BLaER1 (cell line): ENCODE measurements at regions not wholly inside any gene's neighbourhood (a gene's known extent, or its start where the extent isn't known, plus 50 kb on each side); places are given as distances from the start of the nearest gene placed in this dataset.

Experiments
- H3K27ac ChIP-seq: shearing (Covaris generic); formaldehyde crosslinking; 2 replicates; pipeline ENCODE4 v1.8.1; 2022
- H3K27me3 ChIP-seq: shearing (Covaris generic); formaldehyde crosslinking; 2 replicates; pipeline ENCODE4 v1.8.1; 2022
- H3K36me3 ChIP-seq: shearing (Covaris generic); formaldehyde crosslinking; 2 replicates; pipeline ENCODE4 v1.8.1; 2022
- H3K4me1 ChIP-seq: shearing (Covaris generic); formaldehyde crosslinking; 2 replicates; pipeline ENCODE4 v1.8.1; 2022
- H3K4me2 ChIP-seq: shearing (Covaris generic); formaldehyde crosslinking; 2 replicates; pipeline ENCODE4 v1.8.1; 2022
- H3K4me3 ChIP-seq: shearing (Covaris generic); formaldehyde crosslinking; 2 replicates; pipeline ENCODE4 v1.8.1; 2022
- H3K9ac ChIP-seq: shearing (Covaris generic); formaldehyde crosslinking; 2 replicates; pipeline ENCODE4 v1.8.1; 2022
- H3K9me3 ChIP-seq: shearing (Covaris generic); formaldehyde crosslinking; 2 replicates; pipeline ENCODE4 v1.8.1; 2022
- H4K20me1 ChIP-seq: shearing (Covaris generic); formaldehyde crosslinking; 2 replicates; pipeline ENCODE4 v1.8.1; 2022
- Cebpa-rat ChIP-seq: shearing (Covaris generic); IDR thresholded peaks from 2 replicates; pipeline ENCODE4 v1.8.1; 2022

GRCh38 chr5:12017007-12017406 lies 112.8 kb upstream of the CTNND2 start:
- Histone ChIP-seq H3K9ac (no peak overlapping the region), H3K36me3 (no peaks in the 10 kb centered on the region), H3K9me3 (no peaks in the 10 kb centered on the region), H3K4me3 (no peak overlapping the region), H3K27ac (no peak overlapping the region), H3K27me3 (no peaks in the 10 kb centered on the region), H4K20me1 (no peaks in the 10 kb centered on the region), H3K4me2 (no peak overlapping the region), H3K4me1 (no peaks in the 10 kb centered on the region)
- no peak for TF ChIP-seq Cebpa-rat

GRCh38 chr5:12016159-12016746 lies 112.0 kb upstream of the CTNND2 start:
- Histone ChIP-seq H3K27me3 (no peaks in the 10 kb centered on the region), H3K4me1 (no peaks in the 10 kb centered on the region), H3K36me3 (no peaks in the 10 kb centered on the region), H3K27ac (no peak overlapping the region), H3K4me3 (no peak overlapping the region), H3K9me3 (no peaks in the 10 kb centered on the region), H4K20me1 (no peaks in the 10 kb centered on the region), H3K4me2 (no peak overlapping the region), H3K9ac (no peak overlapping the region)
- no peak for TF ChIP-seq Cebpa-rat

- no peak for TF ChIP-seq Cebpa-rat
- Histone ChIP-seq H3K9ac (no peak overlapping the region), H3K9me3 (peaks cover 6% of the 10 kb centered on the region; the same call in 1 of the 2 replicates), H3K36me3 (no peaks in the 10 kb centered on the region), H4K20me1 (no peaks in the 10 kb centered on the region), H3K4me3 (no peak overlapping the region), H3K4me2 (no peak overlapping the region), H3K27ac (no peak overlapping the region), H3K4me1 (no peaks in the 10 kb centered on the region), H3K27me3 (no peaks in the 10 kb centered on the region)
Observed at GRCh38 chr5:12013351-12013750, 109.1 kb upstream of the CTNND2 start.

- Histone ChIP-seq H3K9ac (no peak overlapping the region), H3K4me2 (no peak overlapping the region), H3K4me3 (no peak overlapping the region), H4K20me1 (no peaks in the 10 kb centered on the region), H3K36me3 (no peaks in the 10 kb centered on the region), H3K27ac (no peak overlapping the region), H3K9me3 (no peaks in the 10 kb centered on the region; the same call in 1 of the 2 replicates), H3K4me1 (no peaks in the 10 kb centered on the region), H3K27me3 (no peaks in the 10 kb centered on the region)
- no peak for TF ChIP-seq Cebpa-rat
Observed at GRCh38 chr5:12003680-12004079, 99.4 kb upstream of the CTNND2 start.

GRCh38 chr5:11998397-11998796 lies 94.2 kb upstream of the CTNND2 start:
- Histone ChIP-seq H3K36me3 (no peaks in the 10 kb centered on the region), H3K27me3 (no peaks in the 10 kb centered on the region), H3K4me3 (no peak overlapping the region), H3K4me1 (no peaks in the 10 kb centered on the region), H3K9ac (no peak overlapping the region), H3K4me2 (no peak overlapping the region), H4K20me1 (no peaks in the 10 kb centered on the region), H3K27ac (no peak overlapping the region), H3K9me3 (no peaks in the 10 kb centered on the region)
- no peak for TF ChIP-seq Cebpa-rat

- Histone ChIP-seq H3K36me3 (no peaks in the 10 kb centered on the region), H4K20me1 (no peaks in the 10 kb centered on the region), H3K9ac (no peak overlapping the region), H3K4me2 (no peak overlapping the region), H3K27ac (no peak overlapping the region), H3K4me3 (no peak overlapping the region), H3K9me3 (no peaks in the 10 kb centered on the region), H3K27me3 (no peaks in the 10 kb centered on the region), H3K4me1 (no peaks in the 10 kb centered on the region)
- TF ChIP-seq Cebpa-rat = no peak
Observed at GRCh38 chr5:11997942-11998341, 93.7 kb upstream of the CTNND2 start.

- Histone ChIP-seq H3K36me3 (no peaks in the 10 kb centered on the region), H3K27me3 (no peaks in the 10 kb centered on the region), H3K4me2 (no peak overlapping the region), H3K4me1 (no peaks in the 10 kb centered on the region), H3K9ac (no peak overlapping the region), H4K20me1 (no peaks in the 10 kb centered on the region), H3K27ac (no peak overlapping the region), H3K4me3 (no peak overlapping the region), H3K9me3 (no peaks in the 10 kb centered on the region)
- no peak for TF ChIP-seq Cebpa-rat
Observed at GRCh38 chr5:11992518-11992917, 88.3 kb upstream of the CTNND2 start.

- H3K4me2 ChIP-seq = no peak overlapping the region
- H4K20me1 ChIP-seq = no peaks in the 10 kb centered on the region
- H3K27ac ChIP-seq = no peak overlapping the region
- no peak overlapping the region for H3K9ac ChIP-seq
- no peaks in the 10 kb centered on the region for H3K4me1 ChIP-seq
- TF ChIP-seq Cebpa-rat = no peak
- no peaks in the 10 kb centered on the region for H3K36me3 ChIP-seq
- no peaks in the 10 kb centered on the region for H3K9me3 ChIP-seq
- no peak overlapping the region for H3K4me3 ChIP-seq
- no peaks in the 10 kb centered on the region for H3K27me3 ChIP-seq
Observed at GRCh38 chr5:11985993-11986392, 81.7 kb upstream of the CTNND2 start.

DNA sequence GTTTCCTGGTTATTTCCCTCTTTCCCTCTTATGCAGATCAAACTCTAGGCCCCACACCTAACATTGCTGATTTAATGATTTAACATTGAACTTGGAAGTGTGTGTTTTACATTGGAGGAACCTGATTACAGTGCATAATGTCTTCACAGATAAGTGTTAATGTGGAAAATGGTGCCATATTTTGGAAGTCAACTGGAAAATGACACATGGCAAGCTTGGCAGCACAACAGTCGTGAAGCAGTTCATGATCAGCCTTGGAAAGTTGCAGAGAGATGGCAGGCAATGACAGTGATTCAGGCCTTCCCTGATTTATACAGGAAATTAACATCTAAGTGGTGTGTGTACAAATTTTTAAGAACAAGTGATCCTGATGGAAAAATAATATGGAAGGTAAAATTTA lies 80.0 kb upstream of the CTNND2 start:
- Histone ChIP-seq H4K20me1 (no peaks in the 10 kb centered on the region), H3K27me3 (no peaks in the 10 kb centered on the region), H3K4me1 (no peaks in the 10 kb centered on the region), H3K27ac (no peak overlapping the region), H3K4me2 (no peak overlapping the region), H3K36me3 (no peaks in the 10 kb centered on the region), H3K9ac (no peak overlapping the region), H3K9me3 (peaks cover 3% of the 10 kb centered on the region; the same call in 1 of the 2 replicates), H3K4me3 (no peak overlapping the region)
- no peak for TF ChIP-seq Cebpa-rat

DNA sequence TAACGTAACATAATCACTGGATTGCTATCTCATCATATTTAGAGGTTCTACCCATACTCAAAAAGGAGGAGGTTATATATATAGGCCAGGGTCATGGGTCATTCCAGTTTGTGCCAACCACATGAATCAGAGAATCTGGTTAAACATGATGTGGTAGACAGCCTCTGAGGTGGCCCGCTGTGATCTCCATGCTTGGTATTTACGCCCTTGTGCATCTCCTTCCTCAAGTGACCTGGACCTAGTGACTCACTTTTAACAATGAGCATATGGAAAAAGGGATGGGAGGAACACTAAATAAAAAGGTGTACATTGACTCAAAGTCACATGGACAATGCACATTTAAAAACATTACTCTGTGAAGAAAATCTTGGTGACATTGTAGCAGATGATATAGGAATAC lies 77.7 kb upstream of the CTNND2 start:
- no peak overlapping the region for H3K4me3 ChIP-seq
- no peaks in the 10 kb centered on the region for H3K4me1 ChIP-seq
- H3K9ac ChIP-seq = no peak overlapping the region
- H3K27ac ChIP-seq = no peak overlapping the region
- no peak overlapping the region for H3K4me2 ChIP-seq
- H3K36me3 ChIP-seq = no peaks in the 10 kb centered on the region
- peaks cover 3% of the 10 kb centered on the region; the same call in 1 of the 2 replicates for H3K9me3 ChIP-seq
- H3K27me3 ChIP-seq = no peaks in the 10 kb centered on the region
- TF ChIP-seq Cebpa-rat = no peak
- H4K20me1 ChIP-seq = no peaks in the 10 kb centered on the region

GRCh38 chr5:11977904-11978303 lies 73.7 kb upstream of the CTNND2 start:
- no peak overlapping the region for H3K27ac ChIP-seq
- H3K9ac ChIP-seq = no peak overlapping the region
- no peaks in the 10 kb centered on the region for H4K20me1 ChIP-seq
- no peak overlapping the region for H3K4me2 ChIP-seq
- TF ChIP-seq Cebpa-rat = no peak
- peaks cover 3% of the 10 kb centered on the region; the same call in 1 of the 2 replicates for H3K9me3 ChIP-seq
- no peaks in the 10 kb centered on the region for H3K36me3 ChIP-seq
- no peak overlapping the region for H3K4me3 ChIP-seq
- no peaks in the 10 kb centered on the region for H3K27me3 ChIP-seq
- H3K4me1 ChIP-seq = no peaks in the 10 kb centered on the region
